Ovary (tissue), 3 donors: ENCODE measurements at regions not wholly inside any gene's neighbourhood (a gene's known extent, or its start where the extent isn't known, plus 50 kb on each side); places are given as distances from the start of the nearest gene placed in this dataset.

Experiments
- CTCF ChIP-seq, 3 donors: fragments of 450-650 bp in 2 of 3; fragments of 200-600 bp in 1 of 3; IDR thresholded peaks; one replicate each; pipeline versions ENCODE4 v1.5.1 to v1.8.0; 2016 to 2022; ENCODE audit warnings: antibody characterized with exemption in 3 of 3, mild to moderate bottlenecking in 1 of 3
- POLR2A ChIP-seq: fragments of 450-650 bp; IDR thresholded peaks from one replicate; pipeline ENCODE4 v1.6.1; 2017; ENCODE audit warnings: antibody characterized with exemption, mild to moderate bottlenecking, moderate library complexity
- donor health status: DM: no; HTN: no; CAD: no.

DNA sequence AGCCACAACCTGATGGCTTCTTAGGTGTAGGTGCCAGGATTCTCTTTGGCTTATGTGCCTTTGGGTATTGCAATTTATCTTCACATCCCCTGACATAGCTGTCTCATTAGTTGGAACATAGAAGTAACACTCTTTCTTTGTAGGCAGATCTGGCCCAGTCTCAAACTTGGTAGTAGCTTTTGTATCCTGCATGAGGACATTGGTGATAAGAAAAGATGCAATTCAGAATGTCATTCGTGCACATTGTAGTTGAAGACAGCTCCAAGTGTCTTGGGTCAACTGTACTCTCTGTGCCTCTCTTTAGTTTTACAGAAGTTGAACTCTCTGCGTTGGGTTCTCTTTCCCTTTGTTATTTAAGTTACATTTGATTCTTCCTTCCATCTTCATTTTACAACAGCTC lies 69.6 kb upstream of the BCL11A start:
- TF ChIP-seq POLR2A (no peak), CTCF (IDR thresholded peaks at IDR 0.05) (no peak)
